MM.1S (cell line): ENCODE measurements at regions not wholly inside any gene's neighbourhood (a gene's known extent, or its start where the extent isn't known, plus 50 kb on each side); places are given as distances from the start of the nearest gene placed in this dataset.

Experiments used
- EZH2 ChIP-seq: fragments of 300-600 bp; sonication (generic); optimal IDR thresholded peaks from 2 replicates; pipeline ENCODE3; 2017; ENCODE audit warnings: low read depth, mild to moderate bottlenecking, antibody characterized with exemption, low read length, mixed read lengths
- EZH2phosphoT487 ChIP-seq: fragments of 300-600 bp; sonication (generic); IDR thresholded peaks from 2 replicates; pipeline ENCODE4 v1.6.1; 2018; ENCODE audit warnings: antibody characterized with exemption, low read length
- TF ChIP-seq, protein P1 (sequence below): fragments of 300-600 bp; sonication (generic); IDR thresholded peaks from 2 replicates; pipeline ENCODE4 v1.5.1; 2016; ENCODE audit warnings: antibody characterized with exemption, low read length, mixed read lengths

DNA sequence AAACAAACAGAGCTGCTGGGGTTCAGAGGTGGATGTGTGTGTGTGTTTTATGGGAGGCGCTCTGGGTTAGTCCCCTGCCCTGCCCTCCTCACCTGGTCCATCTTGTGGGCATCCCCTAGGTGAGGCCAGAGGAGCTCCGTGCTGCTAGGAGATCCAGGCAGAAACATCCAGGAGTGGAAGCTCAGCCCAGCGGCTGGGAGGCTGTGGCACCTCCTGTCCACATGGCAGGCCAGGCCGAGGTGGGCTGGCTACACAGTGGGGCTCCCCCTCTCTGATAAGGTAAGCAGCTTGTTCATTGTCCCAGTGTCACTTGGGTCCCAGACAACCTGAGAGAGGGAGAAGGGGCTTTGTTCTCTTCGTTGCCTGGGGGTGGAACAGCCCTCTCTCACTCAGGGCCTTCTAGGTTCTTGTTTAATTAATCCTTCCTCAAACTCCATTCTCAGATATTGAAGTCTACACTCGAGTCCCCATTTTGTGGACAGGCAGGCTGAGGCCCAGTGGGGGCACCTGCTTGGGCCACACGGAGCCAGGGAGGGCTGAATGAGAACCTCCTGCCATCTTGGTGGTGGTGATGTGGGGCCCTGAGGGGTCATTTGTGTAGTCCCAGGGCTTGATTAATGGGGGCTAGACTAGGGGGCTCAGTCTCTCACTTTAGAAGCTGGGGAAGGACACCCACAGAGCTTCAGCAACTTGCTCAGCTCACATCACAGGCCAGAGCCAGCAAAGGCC, 216.8 kb upstream of the GPR26 start:
- TF ChIP-seq, protein P1, sequence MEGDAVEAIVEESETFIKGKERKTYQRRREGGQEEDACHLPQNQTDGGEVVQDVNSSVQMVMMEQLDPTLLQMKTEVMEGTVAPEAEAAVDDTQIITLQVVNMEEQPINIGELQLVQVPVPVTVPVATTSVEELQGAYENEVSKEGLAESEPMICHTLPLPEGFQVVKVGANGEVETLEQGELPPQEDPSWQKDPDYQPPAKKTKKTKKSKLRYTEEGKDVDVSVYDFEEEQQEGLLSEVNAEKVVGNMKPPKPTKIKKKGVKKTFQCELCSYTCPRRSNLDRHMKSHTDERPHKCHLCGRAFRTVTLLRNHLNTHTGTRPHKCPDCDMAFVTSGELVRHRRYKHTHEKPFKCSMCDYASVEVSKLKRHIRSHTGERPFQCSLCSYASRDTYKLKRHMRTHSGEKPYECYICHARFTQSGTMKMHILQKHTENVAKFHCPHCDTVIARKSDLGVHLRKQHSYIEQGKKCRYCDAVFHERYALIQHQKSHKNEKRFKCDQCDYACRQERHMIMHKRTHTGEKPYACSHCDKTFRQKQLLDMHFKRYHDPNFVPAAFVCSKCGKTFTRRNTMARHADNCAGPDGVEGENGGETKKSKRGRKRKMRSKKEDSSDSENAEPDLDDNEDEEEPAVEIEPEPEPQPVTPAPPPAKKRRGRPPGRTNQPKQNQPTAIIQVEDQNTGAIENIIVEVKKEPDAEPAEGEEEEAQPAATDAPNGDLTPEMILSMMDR, result no peak
- TF ChIP-seq EZH2 (no peak), EZH2phosphoT487 (no peak)
